ENCODE measurements at regions not wholly inside any gene's neighbourhood (a gene's known extent, or its start where the extent isn't known, plus 50 kb on each side); places are given as distances from the start of the nearest gene placed in this dataset.

DNA sequence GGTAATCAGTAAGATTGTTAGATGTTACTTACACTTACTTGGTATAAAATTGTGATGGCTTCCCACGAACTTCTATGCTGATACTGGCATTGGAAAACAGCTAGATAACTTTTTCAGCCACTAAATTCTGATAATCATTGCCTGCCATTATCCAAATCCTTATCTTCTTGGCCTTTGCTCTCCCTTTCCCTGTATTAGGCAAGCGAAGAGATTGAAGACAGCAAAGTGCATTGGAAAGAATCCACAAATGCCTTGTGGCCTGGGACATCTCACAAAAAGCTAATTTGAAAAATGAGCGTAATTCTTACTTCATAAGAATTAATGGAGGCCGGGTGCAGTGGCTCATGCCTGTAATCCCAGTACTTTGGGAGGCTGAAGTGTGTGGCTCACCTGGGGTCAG, 79.5 kb upstream of the MARCKS start:
- no peaks in the 10 kb centered on the region for H3K9me3 ChIP-seq (ENCODE audit: low read length)
- no peaks in the 10 kb centered on the region for H3K27me3 ChIP-seq (ENCODE audit: insufficient read depth, low read length)
- no peaks in the 10 kb centered on the region for H3K36me3 ChIP-seq (ENCODE audit: insufficient read depth, low read length)
- H3F3A ChIP-seq (ENCODE audit: insufficient read depth, low read length): no peaks in the 10 kb centered on the region
- H3K27ac ChIP-seq (ENCODE audit: low read depth, low read length, poor library complexity, severe bottlenecking): no peak overlapping the region
- H3K4me2 ChIP-seq (ENCODE audit: low read length): no peak overlapping the region
- H3K79me2 ChIP-seq (ENCODE audit: insufficient read depth, low read length): no peaks in the 10 kb centered on the region
- peaks cover 4% of the 10 kb centered on the region for H3K4me1 ChIP-seq (ENCODE audit: insufficient read depth, low read length, severe bottlenecking)
- H3K9me2 ChIP-seq (ENCODE audit: low read depth, low read length): no peaks in the 10 kb centered on the region
- TF ChIP-seq, protein P1, sequence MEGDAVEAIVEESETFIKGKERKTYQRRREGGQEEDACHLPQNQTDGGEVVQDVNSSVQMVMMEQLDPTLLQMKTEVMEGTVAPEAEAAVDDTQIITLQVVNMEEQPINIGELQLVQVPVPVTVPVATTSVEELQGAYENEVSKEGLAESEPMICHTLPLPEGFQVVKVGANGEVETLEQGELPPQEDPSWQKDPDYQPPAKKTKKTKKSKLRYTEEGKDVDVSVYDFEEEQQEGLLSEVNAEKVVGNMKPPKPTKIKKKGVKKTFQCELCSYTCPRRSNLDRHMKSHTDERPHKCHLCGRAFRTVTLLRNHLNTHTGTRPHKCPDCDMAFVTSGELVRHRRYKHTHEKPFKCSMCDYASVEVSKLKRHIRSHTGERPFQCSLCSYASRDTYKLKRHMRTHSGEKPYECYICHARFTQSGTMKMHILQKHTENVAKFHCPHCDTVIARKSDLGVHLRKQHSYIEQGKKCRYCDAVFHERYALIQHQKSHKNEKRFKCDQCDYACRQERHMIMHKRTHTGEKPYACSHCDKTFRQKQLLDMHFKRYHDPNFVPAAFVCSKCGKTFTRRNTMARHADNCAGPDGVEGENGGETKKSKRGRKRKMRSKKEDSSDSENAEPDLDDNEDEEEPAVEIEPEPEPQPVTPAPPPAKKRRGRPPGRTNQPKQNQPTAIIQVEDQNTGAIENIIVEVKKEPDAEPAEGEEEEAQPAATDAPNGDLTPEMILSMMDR (IDR thresholded peaks at IDR 0.05; ENCODE audit: low read length): no peak
- TF ChIP-seq EZH2 (IDR thresholded peaks at IDR 0.05; ENCODE audit: borderline replicate concordance, low read length): no peak
- no peak overlapping the region for H3K4me3 ChIP-seq (ENCODE audit: low read depth, low read length, poor library complexity, severe bottlenecking)
- no peaks in the 10 kb centered on the region for H4K20me1 ChIP-seq (ENCODE audit: insufficient read depth, low read length)
- H2AFZ ChIP-seq (ENCODE audit: low read length): no peak overlapping the region
- no peak overlapping the region for H3K9ac ChIP-seq (ENCODE audit: low read length)

DNA sequence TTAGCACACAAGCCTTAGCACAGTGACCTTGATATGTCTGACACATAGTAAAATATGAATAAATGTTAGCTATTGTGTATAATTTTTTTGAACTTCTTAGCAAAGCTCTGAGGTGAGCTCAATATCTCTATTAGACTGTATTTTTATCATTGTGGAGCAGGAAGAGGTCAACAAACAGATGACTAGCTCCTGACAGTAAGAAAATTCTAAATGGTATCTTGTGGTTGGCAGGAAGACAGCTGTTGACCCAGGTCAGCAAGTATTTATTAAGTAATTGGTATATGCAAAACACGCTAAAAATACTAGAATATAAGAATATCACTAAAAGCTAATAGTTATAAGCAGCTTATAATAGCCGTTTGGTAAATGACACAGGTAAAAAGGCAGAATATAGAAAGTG, 77.5 kb upstream of the MARCKS start:
- no peak overlapping the region for H3K9ac ChIP-seq (ENCODE audit: low read length)
- peaks cover 2% of the 10 kb centered on the region for H3K4me1 ChIP-seq (ENCODE audit: insufficient read depth, low read length, severe bottlenecking)
- no peak for TF ChIP-seq EZH2 (IDR thresholded peaks at IDR 0.05; ENCODE audit: borderline replicate concordance, low read length)
- TF ChIP-seq, protein P1 (IDR thresholded peaks at IDR 0.05; ENCODE audit: low read length): no peak
- no peaks in the 10 kb centered on the region for H4K20me1 ChIP-seq (ENCODE audit: insufficient read depth, low read length)
- H3K27me3 ChIP-seq (ENCODE audit: insufficient read depth, low read length): no peaks in the 10 kb centered on the region
- H3K4me2 ChIP-seq (ENCODE audit: low read length): no peak overlapping the region
- no peaks in the 10 kb centered on the region for H3K9me3 ChIP-seq (ENCODE audit: low read length)
- no peak overlapping the region for H2AFZ ChIP-seq (ENCODE audit: low read length)
- H3K27ac ChIP-seq (ENCODE audit: low read depth, low read length, poor library complexity, severe bottlenecking): no peak overlapping the region
- no peak overlapping the region for H3K4me3 ChIP-seq (ENCODE audit: low read depth, low read length, poor library complexity, severe bottlenecking)
- no peaks in the 10 kb centered on the region for H3F3A ChIP-seq (ENCODE audit: insufficient read depth, low read length)
- H3K9me2 ChIP-seq (ENCODE audit: low read depth, low read length): no peaks in the 10 kb centered on the region
- no peaks in the 10 kb centered on the region for H3K36me3 ChIP-seq (ENCODE audit: insufficient read depth, low read length)
- no peaks in the 10 kb centered on the region for H3K79me2 ChIP-seq (ENCODE audit: insufficient read depth, low read length)

DNA sequence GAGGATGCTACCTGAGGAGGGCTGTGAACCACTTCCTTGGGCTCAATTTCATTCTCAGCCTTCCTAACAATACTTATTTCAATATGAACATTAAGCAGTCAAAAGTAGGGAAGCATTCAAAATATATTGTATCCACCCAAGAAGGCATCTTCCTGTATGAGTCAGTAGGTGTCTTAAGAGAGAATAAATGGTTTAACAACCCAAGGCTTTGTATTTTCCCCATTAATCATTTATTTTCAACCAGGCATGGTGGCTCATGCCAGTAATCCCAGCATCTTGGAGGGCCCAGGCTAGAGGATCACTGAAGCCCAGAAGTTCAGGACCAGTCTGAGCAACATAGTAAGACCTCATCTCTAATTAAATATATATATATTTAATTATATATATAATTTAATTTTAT, 74.5 kb upstream of the MARCKS start:
- no peaks in the 10 kb centered on the region for H3K4me1 ChIP-seq (ENCODE audit: insufficient read depth, low read length, severe bottlenecking)
- H3K27me3 ChIP-seq (ENCODE audit: insufficient read depth, low read length): no peaks in the 10 kb centered on the region
- no peak overlapping the region for H3K27ac ChIP-seq (ENCODE audit: low read depth, low read length, poor library complexity, severe bottlenecking)
- no peaks in the 10 kb centered on the region for H4K20me1 ChIP-seq (ENCODE audit: insufficient read depth, low read length)
- TF ChIP-seq, protein P1 (IDR thresholded peaks at IDR 0.05; ENCODE audit: low read length): no peak
- no peak for TF ChIP-seq EZH2 (IDR thresholded peaks at IDR 0.05; ENCODE audit: borderline replicate concordance, low read length)
- no peaks in the 10 kb centered on the region for H3K9me3 ChIP-seq (ENCODE audit: low read length)
- no peaks in the 10 kb centered on the region for H3F3A ChIP-seq (ENCODE audit: insufficient read depth, low read length)
- H3K79me2 ChIP-seq (ENCODE audit: insufficient read depth, low read length): no peaks in the 10 kb centered on the region
- H3K4me2 ChIP-seq (ENCODE audit: low read length): no peak overlapping the region
- H3K9ac ChIP-seq (ENCODE audit: low read length): no peak overlapping the region
- H2AFZ ChIP-seq (ENCODE audit: low read length): no peak overlapping the region
- no peak overlapping the region for H3K4me3 ChIP-seq (ENCODE audit: low read depth, low read length, poor library complexity, severe bottlenecking)
- no peaks in the 10 kb centered on the region for H3K36me3 ChIP-seq (ENCODE audit: insufficient read depth, low read length)
- no peaks in the 10 kb centered on the region for H3K9me2 ChIP-seq (ENCODE audit: low read depth, low read length)
